ENCODE measurements at regions not wholly inside any gene's neighbourhood (a gene's known extent, or its start where the extent isn't known, plus 50 kb on each side); places are given as distances from the start of the nearest gene placed in this dataset.
"Not testable (repeated sequence)": the region's sequence is repeated elsewhere in the genome, so short reads cannot be mapped to it uniquely, and the experiment has no call there.

DNA sequence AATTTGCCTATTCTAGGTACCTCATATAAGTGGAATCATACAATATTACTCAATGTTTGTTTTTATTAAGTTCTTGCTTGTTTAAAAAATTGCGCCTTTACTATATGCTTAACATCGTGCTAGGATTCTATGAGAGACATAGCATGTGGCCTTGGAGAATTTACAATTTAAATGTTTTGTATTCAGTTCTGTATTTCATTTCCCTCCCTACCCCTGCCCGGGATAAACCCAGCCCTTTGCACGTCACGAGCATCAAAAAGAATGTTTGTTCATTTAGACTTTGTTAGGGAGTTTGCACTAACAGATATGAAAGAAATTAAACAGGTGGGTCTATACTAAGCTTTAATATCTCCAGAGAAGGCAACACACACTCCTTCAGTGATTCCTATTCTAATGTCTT is 75.7 kb downstream of the C18orf54 start:
- DNase-seq, result no peak
- intact Hi-C loops (cut with DNase I), result no loop called here

- DNase-seq, result no peak
- intact Hi-C loops (cut with DNase I), result no loop called here
Measured at GRCh38 chr18:54433857-54434256, 76.2 kb downstream of the C18orf54 start.

DNA sequence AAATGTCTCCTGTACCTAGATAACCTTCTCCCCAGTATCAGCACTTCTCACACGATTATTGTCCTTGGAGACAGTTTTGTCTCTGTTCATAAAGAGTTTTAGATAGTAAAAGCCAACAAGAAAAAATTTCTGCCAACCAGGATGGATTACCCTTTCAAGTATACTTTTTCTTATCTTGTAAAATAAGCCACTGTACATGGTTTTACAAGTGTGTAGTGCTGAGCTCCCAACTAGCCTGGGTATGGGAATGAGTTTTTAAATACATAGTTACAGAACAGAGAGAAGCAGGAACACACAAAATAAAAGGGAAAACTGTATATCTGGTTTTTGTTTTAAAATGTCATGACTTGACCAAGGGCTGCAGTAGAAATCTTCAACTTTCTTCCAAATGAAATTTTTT is 76.7 kb downstream of the C18orf54 start:
- intact Hi-C loops (cut with DNase I), result no loop called here
- DNase-seq, result no peak

DNA sequence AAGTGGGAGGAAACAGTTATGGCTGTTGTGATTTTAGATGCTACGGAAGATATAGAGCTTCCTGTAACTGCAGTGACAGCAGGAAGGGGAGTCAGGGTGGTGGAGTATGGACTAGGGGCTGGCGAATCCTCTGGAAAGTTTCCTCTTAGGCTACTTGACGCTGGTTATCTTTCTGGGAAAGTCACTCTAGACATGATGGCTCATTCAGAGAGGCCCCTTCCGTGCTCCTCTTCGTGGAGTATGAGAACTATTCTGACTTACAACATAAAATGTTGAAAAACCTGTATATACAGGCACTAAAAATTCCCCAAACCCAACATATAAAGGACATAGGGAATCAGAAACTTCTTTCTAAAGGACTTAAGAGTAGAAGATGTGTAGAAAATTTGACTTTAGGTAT is 78.8 kb downstream of the C18orf54 start:
- intact Hi-C loops (cut with DNase I), result no loop called here

GRCh38 chr18:54440292-54440691 is 82.6 kb downstream of the C18orf54 start:
- no peak for DNase-seq
- intact Hi-C loops (cut with DNase I), result loop anchor here (10.0 kb wide), 1 partner anchor 545 kb away; no protein-coding TSS in a partner anchor

More for the DNA sequence above, 78.8 kb downstream of the C18orf54 start:
- no peak for DNase-seq

DNA sequence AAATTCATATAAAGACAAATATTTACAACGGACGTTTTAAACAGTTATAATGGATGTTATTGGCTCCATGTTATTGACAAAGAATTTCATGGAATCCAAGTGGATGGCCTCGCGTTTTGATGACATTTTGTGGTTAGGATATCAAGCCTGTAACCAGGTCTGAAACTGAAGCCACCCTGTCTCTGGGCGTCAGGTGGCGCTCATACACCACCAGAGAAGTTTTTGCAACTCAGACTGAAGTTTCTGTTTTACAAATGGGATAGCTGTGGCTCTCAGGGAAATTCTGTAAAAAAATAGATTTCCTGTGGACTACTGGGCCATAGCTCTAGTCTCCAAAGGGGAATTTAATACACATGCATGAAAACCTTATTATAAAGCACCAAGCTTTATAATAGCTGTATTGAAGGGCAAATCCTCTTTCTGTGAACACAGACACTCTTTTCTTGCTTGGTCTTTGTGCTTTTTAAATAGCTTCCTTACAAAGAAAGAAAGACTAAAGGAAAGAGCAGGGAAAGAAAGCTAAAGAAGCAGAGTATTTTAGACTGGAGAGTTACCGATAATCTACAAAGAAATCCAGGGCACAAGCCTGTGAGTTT is 86.7 kb downstream of the C18orf54 start:
- intact Hi-C loops (cut with DNase I), result loop anchor here (2.0 to 10.0 kb wide), 2 partner anchors 226 to 540 kb away; no protein-coding TSS in a partner anchor
- DNase-seq, result peak in 8 of 10 donors; percentile 31 to 87 (median 49)

DNA sequence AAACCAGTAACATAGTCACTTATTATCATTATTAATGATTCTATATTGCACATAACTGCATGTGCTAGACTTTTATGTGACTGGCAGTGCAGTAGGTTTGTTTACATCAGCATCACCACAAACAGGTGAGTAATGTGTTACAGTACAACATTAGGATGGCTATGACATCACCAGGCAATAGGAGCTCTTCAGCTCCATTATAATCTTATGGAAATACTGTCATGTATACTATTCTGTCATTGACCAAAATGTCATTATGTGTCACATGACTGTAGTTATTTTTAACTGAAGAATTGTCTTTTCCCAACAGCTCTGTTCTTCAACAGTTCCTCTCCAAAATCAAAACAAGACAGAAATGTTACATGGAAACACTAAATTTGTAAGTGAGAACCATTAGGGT is 96.3 kb downstream of the C18orf54 start:
- no peak for DNase-seq
- intact Hi-C loops (cut with DNase I), result no loop called here

- intact Hi-C loops (cut with DNase I), result no loop called here
Measured at GRCh38 chr18:54465502-54465901, 107.8 kb downstream of the C18orf54 start.

DNA sequence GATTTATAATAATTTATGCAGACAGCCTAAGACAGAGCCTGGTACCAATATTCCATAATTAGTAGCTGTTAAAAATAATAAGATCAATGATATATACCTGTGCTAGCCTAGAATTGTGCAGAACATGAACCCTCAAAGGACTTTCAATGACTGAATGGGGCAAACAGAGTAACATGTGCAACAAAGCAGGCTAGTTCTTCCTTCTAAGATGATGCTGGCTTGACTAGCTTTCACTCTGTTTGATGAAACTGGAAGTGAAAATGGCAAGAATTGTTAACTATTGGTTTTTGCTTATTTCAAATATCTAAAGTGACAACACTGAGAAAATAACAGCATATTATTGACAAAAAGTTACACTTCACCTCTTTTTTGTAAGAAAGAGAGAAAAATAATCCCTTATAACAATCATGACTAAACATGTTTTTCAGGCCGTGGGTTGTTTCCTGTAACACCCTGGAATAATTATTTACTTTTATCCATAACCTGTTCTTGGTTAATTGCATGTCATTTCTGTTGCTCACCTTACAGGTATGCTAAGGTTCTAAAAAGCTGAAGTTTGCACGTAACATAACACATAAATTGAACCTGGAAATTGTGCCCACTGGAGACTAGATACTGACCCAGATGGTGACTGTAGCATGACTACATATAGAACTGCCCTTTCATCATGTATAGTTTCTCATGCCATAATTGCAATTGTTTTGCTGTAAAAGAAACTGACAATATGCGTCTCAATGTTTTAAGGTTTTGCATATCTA is 108.7 kb downstream of the C18orf54 start:
- intact Hi-C loops (cut with DNase I), result no loop called here
- no peak for DNase-seq

More at GRCh38 chr18:54465502-54465901, 107.8 kb downstream of the C18orf54 start:
- no peak for DNase-seq

DNA sequence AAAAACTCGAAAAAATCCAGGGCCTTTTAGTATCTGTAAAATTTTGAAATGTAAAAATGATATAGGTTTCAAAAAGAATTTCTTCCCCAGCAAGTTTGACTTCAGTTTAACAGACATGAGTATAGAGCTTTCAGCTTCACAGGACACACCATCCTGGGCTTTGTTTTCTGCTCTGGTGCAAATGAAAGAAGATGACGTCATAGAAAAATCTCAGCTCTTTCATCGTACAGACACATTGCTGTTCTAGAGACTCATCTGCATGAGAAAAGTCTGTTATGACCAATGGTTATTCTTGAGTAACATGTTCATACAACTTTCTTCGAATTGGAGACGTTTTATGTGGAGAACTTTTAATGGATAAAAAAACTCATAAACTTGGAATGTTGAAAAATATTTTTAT is 111.7 kb upstream of the DYNAP start:
- no peak for DNase-seq
- intact Hi-C loops (cut with DNase I), result no loop called here

GRCh38 chr18:54480616-54481015 is 110.4 kb upstream of the DYNAP start:
- peak in 1 of 10 donors; percentile 59 for DNase-seq
- intact Hi-C loops (cut with DNase I), result no loop called here

DNA sequence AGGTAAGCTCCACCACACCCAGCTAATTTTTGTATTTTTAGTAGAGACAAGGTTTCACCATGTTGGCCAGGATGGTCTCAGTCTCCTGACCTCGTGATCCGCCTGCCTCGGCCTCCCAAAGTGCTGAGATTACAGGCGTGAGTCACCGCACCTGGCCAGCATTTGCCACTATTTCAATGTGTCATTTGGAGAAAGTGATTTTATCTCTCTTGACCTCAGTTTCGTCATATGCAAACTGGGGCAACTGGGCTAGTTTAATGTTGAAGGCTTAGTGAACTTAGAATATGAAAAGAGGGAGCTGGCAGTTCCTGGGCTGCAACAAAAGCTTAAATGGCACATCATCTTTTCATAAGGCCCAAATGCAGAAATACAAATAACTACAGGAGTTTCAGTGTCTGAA is 88.6 kb upstream of the DYNAP start:
- intact Hi-C loops (cut with DNase I); DNase-seq: not testable (repeated sequence)

GRCh38 chr18:54503131-54503894 is 87.7 kb upstream of the DYNAP start:
- no peak for DNase-seq
- intact Hi-C loops (cut with DNase I), result no loop called here

DNA sequence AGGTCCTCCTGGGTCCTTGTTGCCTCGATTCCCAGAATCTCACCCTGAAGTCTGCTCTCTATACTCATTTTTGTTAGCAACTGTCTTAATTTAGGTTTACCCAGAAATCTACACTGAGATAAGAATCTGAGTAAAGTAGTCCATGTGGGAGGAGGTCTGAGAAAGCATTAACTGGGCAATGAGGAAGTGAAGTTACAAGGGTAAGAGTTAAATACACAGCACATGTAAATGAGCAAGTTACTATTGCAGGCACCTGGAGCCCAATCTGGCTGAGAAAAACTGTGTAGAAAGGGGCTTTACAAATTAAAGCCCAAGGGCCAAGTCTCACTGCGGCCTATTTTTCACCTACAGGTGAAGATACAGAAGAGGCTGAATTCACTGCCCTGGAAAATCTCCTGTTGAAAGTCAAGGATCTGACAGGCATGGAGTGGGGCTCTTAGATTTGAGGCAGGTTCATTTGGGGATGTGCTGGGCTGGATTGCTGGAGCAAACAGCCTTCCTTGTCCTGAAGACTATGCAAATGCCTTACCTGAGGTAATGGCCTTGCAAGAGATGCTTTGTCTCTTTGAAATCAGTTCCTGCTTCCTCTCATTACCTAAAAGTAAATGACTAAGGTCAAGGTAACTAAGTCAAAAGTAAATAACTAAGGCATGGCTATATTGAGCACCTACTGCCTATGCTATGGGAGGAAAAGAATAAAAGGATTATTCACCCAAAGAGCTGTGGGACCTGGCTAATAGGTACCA is 84.4 kb upstream of the DYNAP start:
- intact Hi-C loops (cut with DNase I), result no loop called here
- no peak for DNase-seq

- no peak for DNase-seq
- intact Hi-C loops (cut with DNase I), result no loop called here
Measured at GRCh38 chr18:54509793-54510192, 81.3 kb upstream of the DYNAP start.

GRCh38 chr18:54515149-54515548 is 75.9 kb upstream of the DYNAP start:
- no peak for DNase-seq
- intact Hi-C loops (cut with DNase I), result no loop called here

GRCh38 chr18:54517521-54517920 is 73.5 kb upstream of the DYNAP start:
- intact Hi-C loops (cut with DNase I), result no loop called here
- DNase-seq, result peak in 1 of 10 donors; percentile 55

DNA sequence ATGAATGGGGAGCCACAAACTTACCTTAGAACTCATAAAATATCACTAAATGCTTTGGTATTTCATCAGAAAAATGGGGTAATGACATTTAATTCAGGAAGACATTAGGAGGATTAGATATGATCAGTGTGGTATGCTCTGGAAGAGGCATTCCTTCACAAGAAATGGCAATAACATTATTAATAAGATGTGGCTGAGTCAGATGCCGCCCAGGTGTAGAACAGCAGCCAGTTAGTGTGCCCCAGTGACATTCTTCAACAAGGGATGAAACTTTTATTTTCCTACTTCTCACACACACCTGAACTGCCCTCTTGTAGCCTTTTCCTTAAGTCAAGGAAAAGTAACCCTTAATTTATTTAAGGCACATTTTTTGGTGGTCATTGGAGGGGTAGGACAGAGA is 69.2 kb upstream of the DYNAP start:
- DNase-seq, result no peak
- intact Hi-C loops (cut with DNase I), result no loop called here

GRCh38 chr18:54528942-54529376 is 62.1 kb upstream of the DYNAP start:
- no peak for DNase-seq
- intact Hi-C loops (cut with DNase I), result no loop called here

GRCh38 chr18:54529444-54529843 is 61.6 kb upstream of the DYNAP start:
- no peak for DNase-seq
- intact Hi-C loops (cut with DNase I), result no loop called here

DNA sequence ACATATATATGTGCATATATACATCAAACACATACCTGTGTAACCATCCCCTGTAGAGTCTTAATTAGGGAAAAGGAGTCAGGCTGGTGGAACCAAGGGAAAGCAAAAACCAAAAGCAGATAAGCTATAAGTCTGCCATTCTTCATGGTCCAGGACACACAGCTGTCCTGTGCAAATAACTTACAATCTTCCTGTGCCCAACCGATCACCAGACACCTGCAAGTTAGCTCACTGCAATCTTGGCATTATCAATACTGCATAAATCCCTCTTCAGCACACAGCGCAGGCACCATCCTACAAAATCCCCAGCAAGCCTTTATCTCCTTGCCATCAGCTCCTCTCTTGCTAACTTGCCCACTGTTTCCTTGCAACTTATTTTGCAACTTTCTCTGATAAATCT is 60.8 kb upstream of the DYNAP start:
- DNase-seq, result no peak
- intact Hi-C loops (cut with DNase I), result no loop called here
